Lower leg skin (tissue), 4 donors: ENCODE measurements at regions not wholly inside any gene's neighbourhood (a gene's known extent, or its start where the extent isn't known, plus 50 kb on each side); places are given as distances from the start of the nearest gene placed in this dataset.

ENCODE experiments used
- DNase-seq, 2 donors: peaks; one replicate each; pipeline ENCODE4 v3.0.0-alpha.2; 2019; ENCODE audit warnings: low spot score in 2 of 2
- H3K4me3 ChIP-seq: fragments of 200-600 bp; sonication (generic); 2 replicates; pipeline ENCODE4 v1.5.1; 2017; ENCODE audit warnings: mild to moderate bottlenecking, low read depth; ENCODE audit not compliant: poor library complexity, severe bottlenecking
- POLR2A ChIP-seq, 2 donors: fragments of 450-650 bp; IDR thresholded peaks; one replicate each; pipeline ENCODE4 v1.6.1; 2016 to 2017; ENCODE audit warnings: antibody characterized with exemption in 2 of 2, mild to moderate bottlenecking in 1 of 2, moderate library complexity in 1 of 2
- WGBS, 2 donors: methylation state at CpG; one replicate each; pipeline ENCODE4 v1.1.5; 2018; 5-methylcytosine and 5-hydroxymethylcytosine counted together
- intact Hi-C: fragments of 100-400 bp; cut with DNase I; formaldehyde crosslinking; loops from one replicate; pipeline ENCODE4 v1.15.0; 2023; ENCODE audit warnings: low total_unique reads
- TF ChIP-seq, protein P1 (sequence below), 3 donors: fragments of 450-650 bp; IDR thresholded peaks; one replicate each; pipeline ENCODE4 v1.5.1; 2016; ENCODE audit warnings: antibody characterized with exemption in 3 of 3, mild to moderate bottlenecking in 3 of 3, moderate library complexity in 2 of 3

DNA sequence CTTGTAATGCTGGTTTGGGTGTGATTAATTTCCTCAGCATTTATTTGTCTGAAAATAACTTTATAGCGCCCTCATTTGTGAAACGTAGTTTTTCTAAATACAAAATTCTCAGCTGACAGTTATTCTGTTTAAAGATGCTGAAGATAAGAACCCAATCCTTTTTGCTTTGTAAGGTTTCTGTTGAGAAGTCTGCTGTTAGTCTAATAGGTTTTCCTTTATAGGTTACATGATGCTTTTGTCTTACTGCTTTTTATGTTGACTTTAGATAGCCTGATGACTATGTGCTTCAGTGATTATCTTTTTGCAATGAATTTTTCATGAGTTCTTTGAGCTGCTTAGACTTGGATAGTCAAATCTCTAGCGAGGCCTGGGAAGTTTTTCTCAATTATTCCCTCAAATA lies 168.6 kb upstream of the PDE3A start:
- no peak for DNase-seq
- intact Hi-C loops = no loop called here
- TF ChIP-seq, protein P1, sequence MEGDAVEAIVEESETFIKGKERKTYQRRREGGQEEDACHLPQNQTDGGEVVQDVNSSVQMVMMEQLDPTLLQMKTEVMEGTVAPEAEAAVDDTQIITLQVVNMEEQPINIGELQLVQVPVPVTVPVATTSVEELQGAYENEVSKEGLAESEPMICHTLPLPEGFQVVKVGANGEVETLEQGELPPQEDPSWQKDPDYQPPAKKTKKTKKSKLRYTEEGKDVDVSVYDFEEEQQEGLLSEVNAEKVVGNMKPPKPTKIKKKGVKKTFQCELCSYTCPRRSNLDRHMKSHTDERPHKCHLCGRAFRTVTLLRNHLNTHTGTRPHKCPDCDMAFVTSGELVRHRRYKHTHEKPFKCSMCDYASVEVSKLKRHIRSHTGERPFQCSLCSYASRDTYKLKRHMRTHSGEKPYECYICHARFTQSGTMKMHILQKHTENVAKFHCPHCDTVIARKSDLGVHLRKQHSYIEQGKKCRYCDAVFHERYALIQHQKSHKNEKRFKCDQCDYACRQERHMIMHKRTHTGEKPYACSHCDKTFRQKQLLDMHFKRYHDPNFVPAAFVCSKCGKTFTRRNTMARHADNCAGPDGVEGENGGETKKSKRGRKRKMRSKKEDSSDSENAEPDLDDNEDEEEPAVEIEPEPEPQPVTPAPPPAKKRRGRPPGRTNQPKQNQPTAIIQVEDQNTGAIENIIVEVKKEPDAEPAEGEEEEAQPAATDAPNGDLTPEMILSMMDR (IDR thresholded peaks at IDR 0.05) = no peak
- TF ChIP-seq POLR2A (IDR thresholded peaks at IDR 0.05) = no peak
- H3K4me3 ChIP-seq = no peak overlapping the region
- 91 to 95% methylated on average over 3 of the region's 3 CpGs for WGBS, 2 donors

- intact Hi-C loops = no loop called here
- TF ChIP-seq, protein P1 (IDR thresholded peaks at IDR 0.05) = no peak
- no peak for TF ChIP-seq POLR2A (IDR thresholded peaks at IDR 0.05)
Observed at GRCh38 chr12:20201733-20202132, 166.6 kb upstream of the PDE3A start.

DNA sequence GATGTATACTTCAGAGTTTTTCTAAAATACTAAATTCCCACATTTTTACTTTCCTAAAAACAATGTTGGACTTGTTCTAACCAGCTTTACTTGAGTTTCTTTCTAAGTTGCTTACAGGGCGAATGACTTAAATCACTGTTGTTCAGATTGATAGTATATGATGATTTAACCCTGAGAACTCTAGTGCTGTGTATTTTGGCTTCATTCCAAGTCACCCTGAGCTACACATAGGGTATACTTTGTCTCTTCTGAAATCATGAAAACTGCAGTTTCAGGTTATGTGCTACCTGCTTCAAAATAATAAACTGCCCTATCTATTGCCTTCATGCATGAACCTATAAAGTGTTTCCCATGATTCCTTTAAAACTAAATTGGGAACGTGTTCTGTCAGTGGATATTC lies 162.5 kb upstream of the PDE3A start:
- 49 to 63% methylated on average over 2 of the region's 2 CpGs for WGBS, 2 donors
- no peak for DNase-seq
- TF ChIP-seq POLR2A (IDR thresholded peaks at IDR 0.05) = no peak
- TF ChIP-seq, protein P1 (IDR thresholded peaks at IDR 0.05) = no peak
- intact Hi-C loops = no loop called here
- no peak overlapping the region for H3K4me3 ChIP-seq

More at GRCh38 chr12:20201733-20202132, 166.6 kb upstream of the PDE3A start:
- no peak for DNase-seq
- no peak overlapping the region for H3K4me3 ChIP-seq

GRCh38 chr12:20206410-20206809 lies 161.9 kb upstream of the PDE3A start:
- DNase-seq = no peak
- intact Hi-C loops = no loop called here
- TF ChIP-seq, protein P1 (IDR thresholded peaks at IDR 0.05) = no peak
- TF ChIP-seq POLR2A (IDR thresholded peaks at IDR 0.05) = no peak
- 41 to 55% methylated on average over 2 of the region's 2 CpGs for WGBS, 2 donors
- no peak overlapping the region for H3K4me3 ChIP-seq

DNA sequence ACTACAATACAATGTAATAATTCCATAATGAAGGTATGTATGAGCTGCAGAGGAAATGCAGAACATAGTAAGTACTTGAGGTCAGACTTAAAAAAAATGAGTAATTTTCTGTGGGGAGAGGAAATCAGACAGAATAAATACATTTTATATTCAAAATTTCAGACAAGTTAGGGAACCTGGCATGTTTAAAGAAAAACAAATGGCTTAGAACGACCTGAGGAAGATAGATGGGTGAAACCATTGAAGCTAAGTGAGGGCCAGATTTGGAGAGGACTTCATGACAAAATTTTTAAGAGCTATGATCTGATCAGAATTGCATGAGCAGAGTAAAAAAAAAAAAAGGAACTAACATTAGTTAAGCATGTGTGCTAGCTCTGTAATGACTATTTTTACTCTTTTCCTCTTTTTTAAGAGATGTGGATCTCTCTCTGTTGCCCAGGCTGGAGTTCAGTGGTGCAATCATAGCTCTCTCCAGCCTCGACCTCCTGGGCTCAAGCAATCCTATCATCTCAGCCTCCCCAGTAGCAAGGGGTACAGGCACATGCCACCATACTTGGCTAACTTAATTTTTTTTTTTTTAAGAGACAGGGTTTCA lies 157.6 kb upstream of the PDE3A start:
- intact Hi-C loops = no loop called here
- no peak for DNase-seq
- no peak overlapping the region for H3K4me3 ChIP-seq
- TF ChIP-seq POLR2A (IDR thresholded peaks at IDR 0.05) = no peak
- TF ChIP-seq, protein P1 (IDR thresholded peaks at IDR 0.05) = no peak
- 77 to 81% methylated on average over 2 of the region's 2 CpGs for WGBS, 2 donors

DNA sequence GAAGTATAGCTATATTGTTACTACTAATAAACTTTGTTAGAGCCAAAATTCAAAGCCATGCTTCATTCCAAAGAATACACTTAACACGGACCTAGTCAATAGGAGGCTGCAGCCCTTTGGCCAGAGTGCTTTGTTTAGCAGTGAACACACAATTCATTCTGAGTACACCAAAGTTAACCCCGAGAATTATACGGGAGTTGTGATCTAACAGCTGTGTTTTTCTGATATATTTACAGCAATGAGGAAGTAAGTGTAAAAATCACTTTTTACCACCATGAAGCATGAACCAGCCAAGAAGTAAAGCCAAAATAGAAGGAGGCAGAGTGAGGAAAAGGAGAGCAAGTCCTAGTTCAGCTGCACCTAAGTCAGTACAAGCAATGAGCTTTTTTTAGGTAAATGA lies 156.8 kb upstream of the PDE3A start:
- DNase-seq = no peak
- WGBS, 2 donors = 57 to 64% methylated on average over 3 of the region's 3 CpGs
- intact Hi-C loops = no loop called here
- no peak for TF ChIP-seq POLR2A (IDR thresholded peaks at IDR 0.05)
- TF ChIP-seq, protein P1 (IDR thresholded peaks at IDR 0.05) = no peak
- H3K4me3 ChIP-seq = no peak overlapping the region
